GM19238 (cell line): ENCODE measurements at regions not wholly inside any gene's neighbourhood (a gene's known extent, or its start where the extent isn't known, plus 50 kb on each side); places are given as distances from the start of the nearest gene placed in this dataset.
"Not testable (repeated sequence)": the region's sequence is repeated elsewhere in the genome, so short reads cannot be mapped to it uniquely, and the experiment has no call there.

Source experiments
- DNase-seq: peaks from one replicate; pipeline ENCODE4 v3.0.0; 2011; ENCODE audit warnings: low spot score; ENCODE audit not compliant: insufficient read length

DNA sequence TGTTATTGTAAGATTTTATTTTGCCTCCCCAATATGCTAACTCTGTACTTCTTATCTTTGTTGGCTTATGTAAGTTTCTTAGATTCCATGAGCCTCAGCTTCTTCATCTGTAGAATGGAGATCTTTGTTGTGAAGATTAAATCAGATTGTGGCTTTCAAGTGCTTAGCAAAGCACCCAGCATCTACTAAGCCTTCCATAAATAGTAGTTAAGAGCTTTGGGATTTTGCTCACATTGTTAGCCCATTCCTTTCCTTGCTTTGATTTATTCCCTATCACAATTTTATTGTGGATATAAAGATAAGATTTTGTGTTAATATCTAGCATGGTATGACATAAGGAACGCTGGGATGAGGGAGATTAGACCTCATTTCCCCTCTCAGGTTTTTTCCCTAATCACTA is 501.4 kb downstream of the PYDC2 start:
- DNase-seq: no peak

DNA sequence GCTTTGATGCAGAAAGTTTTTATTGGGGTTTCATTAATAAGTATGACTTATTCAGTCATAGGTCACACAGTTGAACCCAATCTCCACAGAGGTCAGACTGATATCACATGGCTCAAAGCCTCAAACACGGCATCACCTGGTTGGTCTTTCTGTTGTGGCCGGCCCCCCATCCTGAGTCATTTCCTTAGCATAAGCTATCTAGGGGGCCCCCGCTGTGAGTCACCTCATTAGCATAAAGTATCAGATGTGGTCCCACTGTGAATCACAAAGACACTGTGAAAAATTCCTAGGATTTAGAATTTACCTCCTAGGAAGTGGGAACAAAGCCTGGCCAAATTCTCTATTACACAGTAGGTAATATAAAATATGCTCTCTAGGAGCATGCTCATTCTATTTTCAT is 502.2 kb downstream of the PYDC2 start:
- DNase-seq: no peak

DNA sequence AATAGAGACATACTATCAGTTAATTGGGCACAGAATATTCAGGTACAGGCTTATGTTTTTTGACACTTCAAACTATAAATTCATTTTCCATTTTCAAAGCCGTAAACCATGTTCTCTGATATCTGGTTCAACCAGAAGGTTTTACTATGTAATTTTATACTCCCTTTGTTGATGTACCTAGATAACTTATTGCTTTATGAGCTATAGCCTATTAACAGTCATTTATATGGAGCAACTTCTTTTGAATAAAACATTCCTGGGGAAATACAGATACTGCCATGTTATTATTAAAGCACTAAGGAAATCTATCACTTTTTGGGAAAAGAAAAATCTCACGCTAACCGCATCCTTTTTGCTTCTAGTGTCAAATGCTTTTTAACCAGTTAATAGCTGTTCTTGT is 505.6 kb downstream of the PYDC2 start:
- no peak for DNase-seq

DNA sequence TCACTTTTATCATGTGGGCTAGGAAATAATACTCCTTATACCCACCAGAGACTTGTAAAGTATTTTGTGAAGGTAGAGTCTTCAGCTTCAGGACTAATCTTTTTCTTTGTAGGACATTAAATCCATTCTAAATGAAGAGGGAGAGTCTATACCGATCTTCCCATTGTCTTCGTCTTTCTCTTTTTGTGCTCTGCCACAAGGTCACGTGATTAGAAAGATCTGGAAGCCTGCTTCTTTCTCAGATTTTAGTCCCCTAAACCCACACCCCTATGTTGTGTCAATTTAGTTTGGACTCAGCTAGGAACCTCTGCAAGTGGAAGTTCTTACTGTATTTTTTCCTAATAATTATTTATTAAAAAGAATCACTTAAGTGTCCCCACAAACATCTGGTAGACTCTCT is 507.3 kb downstream of the PYDC2 start:
- no peak for DNase-seq

DNA sequence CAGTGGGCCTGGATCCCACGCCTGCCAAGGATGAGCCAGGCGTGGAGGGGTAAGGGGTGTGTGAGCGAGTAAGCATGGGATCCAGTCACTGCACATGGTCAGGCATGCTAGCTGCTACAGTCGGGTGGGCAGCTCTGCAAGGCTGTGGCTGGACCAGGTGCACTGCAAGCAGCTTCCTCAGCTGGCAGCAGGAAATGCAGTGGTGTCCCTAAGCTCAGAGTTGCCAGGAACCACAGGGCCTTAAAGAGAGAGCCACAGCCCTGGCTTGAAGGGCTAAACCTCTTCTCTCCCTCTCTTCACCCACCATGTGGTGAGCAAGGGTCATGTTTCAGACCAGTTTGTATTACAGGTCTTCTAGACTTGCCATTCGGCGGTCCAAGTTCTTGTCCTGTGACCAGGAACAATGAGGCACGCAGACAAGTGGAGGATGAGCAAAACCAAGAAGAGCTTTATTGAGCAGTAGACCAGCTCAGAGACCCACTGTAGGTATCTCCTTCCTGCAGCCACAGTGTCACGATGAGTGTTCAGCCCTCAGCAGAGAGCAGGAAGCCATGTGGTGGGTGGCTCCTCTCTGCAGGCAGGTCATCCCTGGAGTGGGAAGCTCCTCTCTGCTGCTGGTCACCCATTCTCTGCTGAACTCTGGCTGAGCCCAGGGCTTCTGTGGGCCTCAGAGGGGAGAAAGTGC is 511.9 kb downstream of the PYDC2 start:
- DNase-seq: no peak

DNA sequence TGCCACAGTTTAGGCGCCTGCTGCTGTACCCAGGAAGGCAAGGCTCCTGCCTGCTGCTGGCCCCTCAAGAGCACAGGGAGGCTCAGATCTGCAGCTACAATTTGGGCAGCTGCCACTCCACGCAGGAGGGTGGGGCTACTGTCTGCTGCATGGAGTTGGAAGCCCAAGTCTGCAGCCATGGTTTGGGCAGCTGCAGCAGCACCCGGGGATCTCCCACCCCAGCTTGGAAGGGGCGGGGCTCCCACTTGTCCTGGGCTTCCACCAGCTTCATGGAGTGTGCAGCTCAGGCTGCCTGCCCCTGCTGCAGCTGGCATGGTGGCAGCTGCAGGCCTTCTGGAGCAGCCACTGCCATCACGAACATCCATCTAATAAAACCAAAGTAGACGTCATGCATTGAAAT is 512.9 kb downstream of the PYDC2 start:
- DNase-seq: no peak

DNA sequence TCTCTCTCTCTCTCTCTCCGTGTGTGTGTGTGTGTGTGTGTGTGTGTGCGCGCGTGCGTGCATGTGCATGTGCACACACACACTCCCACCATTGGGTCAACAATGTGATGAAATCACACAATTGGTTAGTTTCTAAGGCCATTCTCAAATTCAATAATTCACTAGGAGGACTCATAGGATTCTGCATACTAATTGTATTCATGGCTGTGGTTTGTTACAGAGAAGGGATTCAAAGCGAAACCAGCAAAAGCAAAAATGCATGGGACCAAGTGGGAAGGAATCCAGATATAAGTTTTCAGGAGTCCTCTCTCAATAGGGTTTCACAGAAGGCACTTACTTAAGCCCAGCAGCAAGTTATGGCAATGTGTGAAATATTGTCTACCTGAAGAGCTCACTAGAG is 515.0 kb downstream of the PYDC2 start:
- DNase-seq: no peak

DNA sequence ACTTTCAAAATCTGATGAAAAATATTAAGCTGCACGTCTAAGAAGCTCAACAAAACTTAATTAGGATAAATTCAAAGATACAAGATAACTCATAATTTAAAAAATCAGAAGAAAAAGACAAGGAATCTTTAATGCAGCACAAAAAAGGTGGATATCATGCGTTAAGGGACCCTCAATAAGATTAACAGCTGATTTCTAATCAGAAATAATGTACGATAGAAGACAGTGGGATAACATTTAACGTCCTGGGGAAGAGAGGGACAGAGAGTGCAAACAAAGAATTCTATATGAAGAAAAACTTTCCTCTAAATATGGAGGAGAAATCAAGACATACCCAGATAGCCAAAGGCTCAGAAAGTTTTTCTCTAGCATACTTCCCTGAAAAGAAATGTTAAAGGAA is 519.5 kb downstream of the PYDC2 start:
- no peak for DNase-seq

DNA sequence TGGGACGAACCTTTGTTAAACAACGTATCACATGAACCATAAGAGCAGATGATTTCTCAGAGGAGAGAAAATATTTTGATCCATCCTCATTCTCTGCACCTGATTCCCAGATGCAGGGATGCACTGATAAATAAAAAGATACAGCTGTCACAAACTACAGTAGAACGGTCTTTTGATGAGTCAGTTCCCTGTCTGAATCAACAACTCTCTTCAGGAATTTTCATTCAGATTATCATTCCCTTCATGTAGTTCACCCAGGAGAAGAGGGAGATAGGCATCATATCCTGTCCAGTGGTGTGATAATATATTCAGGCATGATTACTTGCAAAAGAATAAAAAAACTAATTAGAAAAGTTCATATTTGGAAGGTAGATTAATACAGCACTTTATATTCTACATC is 521.5 kb downstream of the PYDC2 start:
- DNase-seq: no peak

DNA sequence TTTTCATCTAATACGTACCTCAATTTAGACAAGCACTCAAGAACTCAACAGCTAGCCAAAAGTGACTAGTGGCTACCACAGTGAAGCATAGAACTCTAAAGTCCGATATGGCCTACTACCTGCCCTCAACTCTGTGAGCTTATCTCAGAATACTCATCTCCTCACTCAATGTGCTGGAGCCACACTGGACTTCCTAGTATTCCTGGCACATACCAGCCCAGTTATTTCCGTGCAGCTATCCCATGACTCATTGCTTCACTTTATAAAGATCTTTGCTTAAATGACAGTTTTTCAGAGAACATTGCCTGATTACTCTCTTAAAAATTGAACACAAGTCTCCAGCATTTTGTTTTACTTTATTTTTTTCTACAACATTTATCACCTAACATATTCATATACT is 524.7 kb downstream of the PYDC2 start:
- no peak for DNase-seq

DNA sequence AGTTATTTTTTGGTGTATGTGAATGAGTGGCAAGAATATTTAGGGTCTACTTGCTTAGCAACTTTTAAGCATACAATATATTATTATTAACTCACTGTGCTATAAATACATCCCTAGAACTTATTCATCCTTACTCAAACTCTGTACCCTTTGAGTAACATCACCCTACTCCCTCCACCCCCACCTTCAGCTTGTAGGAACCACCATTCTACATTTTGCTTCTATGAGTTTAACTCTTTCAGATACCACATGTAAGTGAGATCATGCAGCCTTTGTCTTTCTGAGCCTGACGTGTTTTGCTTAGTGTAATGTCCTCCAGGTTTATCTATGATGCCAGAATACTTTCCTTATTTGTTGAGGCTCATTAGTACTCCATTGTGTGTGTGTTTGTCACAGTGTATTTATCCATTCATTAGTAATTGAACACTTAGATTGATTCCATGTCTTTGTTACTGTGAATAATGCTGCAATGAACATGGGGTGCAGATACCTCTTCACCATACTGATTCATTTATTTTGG is 526.9 kb downstream of the PYDC2 start:
- no peak for DNase-seq

DNA sequence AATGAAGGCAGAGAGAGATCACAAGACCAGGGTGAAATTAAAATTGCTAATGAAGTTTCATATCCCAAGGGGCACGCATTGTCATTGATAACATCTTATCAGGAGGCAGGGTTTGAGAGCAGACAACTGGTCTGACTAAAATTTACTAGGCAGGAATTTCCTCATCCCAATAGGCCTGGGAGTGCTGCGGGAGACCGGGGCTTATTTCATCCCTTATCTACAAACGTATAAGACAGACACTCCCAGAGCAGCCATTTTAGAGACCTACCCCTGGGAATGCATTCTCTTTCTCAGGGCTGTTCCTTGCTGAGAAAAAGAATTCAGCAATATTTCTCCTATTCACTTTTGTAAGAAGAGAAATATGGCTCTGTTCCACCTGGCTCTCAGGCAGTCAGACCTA is 533.0 kb downstream of the PYDC2 start:
- not testable (repeated sequence) for DNase-seq

DNA sequence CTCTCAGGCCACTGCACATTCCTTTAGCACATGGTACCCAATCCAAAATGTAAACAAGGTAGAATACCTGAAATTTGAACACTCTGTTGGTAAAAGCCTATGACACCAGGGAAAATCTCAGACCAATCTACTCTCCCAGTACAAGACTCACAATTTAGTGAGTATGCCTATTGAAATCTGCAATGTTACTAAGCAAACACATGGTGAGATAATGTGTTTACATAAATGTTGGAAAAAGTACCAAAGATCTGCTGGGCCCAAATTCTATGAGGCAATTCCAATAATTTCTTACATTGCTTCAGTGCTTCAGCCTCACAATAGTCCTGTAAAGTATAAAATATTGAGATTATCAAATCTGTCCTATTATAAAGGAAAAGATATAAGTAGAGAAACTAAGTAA is 536.1 kb downstream of the PYDC2 start:
- no peak for DNase-seq

DNA sequence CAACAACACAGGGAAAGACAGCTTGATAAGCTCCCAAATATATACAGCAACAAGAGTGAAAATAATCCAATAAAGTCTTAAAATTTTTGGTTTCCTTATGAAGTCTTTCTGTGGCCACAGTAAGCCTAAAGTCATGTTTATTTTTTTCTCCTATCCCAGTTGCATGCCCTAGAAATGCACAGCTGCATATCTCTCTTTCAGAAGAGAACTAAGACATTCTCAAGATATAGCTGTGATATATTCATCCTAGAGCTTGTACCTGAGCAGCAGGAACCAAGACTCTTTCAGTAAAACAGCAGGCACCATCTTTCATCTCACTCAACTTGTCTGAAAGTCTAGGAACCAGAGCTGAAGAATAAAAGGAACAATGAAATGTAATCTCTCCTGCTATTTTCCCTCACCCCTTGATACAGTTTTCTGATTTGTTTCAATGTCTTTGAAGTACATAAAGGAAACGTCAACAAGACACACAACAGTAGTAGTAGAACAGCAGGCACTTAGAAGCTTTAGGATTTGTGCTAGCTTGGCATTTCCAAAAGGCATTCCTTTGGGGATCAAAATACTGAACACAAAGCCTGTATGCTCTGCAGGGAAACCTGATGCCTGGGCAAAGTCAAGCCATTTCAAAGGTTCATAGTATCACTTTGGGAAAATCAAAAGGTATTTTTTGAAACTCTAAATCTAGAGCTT is 536.8 kb downstream of the PYDC2 start:
- no peak for DNase-seq

DNA sequence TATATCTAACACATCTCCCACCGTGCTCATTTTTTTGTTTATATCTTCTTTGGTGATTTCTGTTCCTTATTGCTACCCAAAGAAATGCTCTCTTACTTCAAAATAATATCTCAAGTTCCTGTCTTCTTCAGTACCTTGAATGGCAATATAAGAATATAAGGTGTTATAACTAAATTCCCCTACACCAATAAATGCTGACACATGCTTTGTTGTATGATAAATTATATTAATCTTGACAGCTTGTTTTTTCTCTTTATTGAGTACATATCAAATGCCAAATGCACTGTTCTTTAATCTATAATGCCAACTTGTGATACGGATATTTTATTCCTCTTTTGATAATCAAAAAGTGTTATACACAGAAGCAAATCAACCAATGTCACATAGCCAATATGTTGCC is 540.3 kb downstream of the PYDC2 start:
- DNase-seq: no peak

DNA sequence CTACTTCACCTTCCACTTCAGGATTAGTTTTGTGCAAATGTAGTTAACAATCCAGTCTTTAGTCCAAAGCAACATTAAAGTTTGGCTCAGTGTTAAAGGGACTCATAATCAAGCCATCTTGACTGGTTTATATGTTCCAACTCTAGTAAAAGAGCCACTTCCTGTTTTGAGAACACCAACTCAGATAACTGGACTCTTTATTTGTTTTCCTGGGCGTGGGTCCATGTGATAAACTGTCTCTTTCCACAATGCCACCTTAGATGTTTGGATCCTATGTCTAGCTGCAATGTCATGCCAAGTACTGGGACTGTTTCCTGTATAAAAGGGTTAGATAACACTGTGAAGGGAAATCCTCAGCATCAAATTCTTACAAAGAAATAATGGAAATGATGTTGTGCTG is 545.0 kb downstream of the PYDC2 start:
- DNase-seq: no peak

DNA sequence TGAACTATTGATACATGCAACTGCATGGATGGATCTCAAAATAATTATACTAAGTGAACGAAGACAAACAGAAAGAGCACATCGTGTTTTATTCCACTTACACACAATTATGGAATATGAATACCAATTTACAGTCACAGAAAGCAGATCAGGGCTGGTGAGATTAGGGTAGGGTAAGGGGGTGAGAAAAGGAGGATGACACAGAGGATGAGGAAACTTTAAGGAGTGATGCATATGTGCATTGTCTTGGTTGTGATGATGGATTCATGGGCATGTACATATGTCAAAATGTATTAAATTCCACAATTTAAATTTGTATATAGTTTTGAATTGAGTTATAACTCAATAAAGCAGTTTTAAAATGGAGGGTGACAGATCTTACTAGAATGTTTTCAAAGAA is 548.9 kb downstream of the PYDC2 start:
- DNase-seq: no peak

DNA sequence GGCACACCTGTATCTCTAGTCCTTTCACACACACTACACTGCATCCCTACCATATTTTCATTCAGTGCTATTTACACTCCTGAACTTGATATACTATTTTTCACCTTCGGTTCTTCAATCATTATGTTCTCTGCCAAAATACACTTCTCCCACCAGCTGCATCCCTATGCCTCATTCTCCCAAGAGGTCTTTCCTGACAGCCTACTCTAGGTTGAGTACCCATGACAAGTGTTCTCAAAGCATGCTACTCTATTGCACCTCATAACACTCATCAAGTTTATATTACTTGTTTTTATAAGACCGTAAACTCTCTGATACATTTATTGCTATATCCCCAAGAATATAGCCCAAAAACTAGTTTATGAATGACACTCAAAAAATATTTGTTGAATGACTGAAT is 549.5 kb downstream of the PYDC2 start:
- DNase-seq: no peak

DNA sequence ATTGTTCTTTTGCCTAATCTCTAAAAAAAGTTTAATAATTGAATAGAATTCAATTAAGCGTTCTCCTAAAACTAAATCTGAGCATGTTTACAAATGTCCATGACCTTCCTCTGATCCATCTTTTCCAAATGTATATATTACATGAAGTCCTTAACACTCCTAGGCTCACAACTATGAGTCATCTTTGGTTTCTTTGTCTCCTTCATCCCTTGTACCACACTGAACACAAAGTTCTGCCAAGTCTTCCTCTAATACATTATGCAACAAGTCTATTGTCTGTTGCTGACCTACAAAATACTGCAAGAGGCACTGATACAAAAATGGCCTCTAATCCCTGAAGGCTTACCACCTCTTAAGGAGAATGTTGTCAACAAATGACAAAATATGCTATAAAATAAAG is 550.2 kb downstream of the PYDC2 start:
- no peak for DNase-seq

DNA sequence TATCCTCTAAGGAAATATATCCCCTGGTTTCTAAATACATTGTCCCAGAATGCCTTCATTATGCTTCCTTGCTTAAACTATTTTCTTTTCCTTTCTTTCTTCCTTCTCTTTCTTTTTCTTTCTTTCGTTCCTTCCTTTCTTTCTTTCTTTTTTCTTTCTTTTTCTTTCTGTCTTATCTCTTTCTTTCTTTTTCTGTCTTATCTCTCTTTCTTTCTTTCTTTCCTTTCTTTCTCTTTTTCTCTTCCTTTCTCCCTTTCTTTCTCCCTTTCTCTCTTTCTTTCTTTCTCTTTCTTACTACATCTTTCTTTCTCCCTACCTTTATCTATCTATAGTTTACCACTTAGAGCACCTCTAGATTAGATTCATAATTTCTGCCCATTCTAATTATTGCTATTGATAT is 552.1 kb downstream of the PYDC2 start:
- no peak for DNase-seq

DNA sequence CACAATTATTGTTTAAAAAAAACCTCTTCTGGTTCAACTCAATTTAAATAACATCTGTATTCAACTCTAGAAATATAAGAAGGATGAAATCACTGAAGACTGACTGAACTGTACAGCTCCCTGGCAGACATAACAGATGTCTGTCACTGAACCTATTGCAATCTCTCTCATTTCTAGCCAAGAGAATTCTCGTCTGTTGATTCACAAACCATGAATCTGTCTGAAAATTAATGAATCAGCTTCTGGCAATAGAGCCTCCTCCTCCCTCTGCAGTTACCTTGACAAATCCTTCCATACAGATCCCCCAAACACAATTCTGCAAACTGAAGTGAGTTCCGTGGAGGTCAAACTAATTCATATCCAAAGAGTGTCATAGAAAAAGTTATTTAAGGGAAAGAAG is 561.4 kb downstream of the PYDC2 start:
- DNase-seq: no peak

DNA sequence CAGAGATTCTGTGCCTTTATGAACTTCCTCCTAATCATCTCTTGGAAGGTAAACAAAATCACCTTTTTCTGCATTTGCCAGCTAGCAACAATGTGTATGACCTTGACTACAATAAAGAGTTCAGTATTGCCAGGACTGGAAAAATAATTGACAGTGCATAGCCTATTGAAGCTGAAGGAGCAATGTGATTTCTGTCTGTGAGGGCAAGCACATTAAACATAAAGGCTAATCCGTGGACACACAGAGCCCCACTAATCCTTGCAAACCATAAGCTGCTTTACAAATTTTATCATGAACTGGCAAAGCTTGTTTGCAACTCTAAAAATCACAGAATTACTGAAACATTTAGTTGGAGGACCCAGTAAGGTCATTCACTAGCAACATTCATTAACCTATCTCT is 563.8 kb downstream of the PYDC2 start:
- no peak for DNase-seq

DNA sequence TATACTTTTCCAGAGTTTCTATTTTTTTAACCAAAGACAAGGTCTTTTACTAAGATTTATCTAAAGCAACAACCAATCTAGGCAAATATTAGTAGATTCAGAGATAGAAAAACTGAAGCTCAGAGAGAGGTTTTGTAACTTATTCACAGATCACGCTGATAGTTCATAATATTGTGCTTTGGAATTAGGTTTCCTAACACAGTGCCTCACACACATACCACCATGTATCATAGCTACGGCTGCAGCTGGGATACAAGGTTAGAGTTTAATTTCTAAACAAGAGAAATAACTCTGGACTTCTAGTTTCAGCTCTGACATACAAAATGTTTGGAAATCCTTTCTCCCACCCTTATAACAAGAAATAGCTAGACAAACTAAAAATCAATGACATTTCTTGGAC is 565.7 kb downstream of the PYDC2 start:
- no peak for DNase-seq
